ENCODE measurements at regions not wholly inside any gene's neighbourhood (a gene's known extent, or its start where the extent isn't known, plus 50 kb on each side); places are given as distances from the start of the nearest gene placed in this dataset.

DNA sequence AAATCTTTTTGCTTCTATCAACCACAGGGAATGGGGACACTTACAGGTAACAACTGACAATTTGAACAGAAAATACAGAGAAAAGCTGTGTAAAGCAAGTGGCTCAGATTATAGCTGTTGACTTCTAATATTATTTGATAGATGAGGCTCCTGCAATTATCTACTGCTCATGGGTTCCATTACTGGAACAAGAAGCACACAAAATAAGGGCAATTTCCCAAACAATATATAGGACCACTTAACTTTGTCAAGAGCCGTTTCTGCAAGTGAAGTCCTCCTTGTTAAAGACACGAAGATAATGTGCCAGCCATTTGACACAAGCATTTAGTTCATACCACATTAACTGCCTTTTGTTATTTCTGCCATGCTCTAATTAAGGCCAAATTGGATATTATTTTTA, 315.5 kb upstream of the ARID1B start:
- TF ChIP-seq, protein P1, sequence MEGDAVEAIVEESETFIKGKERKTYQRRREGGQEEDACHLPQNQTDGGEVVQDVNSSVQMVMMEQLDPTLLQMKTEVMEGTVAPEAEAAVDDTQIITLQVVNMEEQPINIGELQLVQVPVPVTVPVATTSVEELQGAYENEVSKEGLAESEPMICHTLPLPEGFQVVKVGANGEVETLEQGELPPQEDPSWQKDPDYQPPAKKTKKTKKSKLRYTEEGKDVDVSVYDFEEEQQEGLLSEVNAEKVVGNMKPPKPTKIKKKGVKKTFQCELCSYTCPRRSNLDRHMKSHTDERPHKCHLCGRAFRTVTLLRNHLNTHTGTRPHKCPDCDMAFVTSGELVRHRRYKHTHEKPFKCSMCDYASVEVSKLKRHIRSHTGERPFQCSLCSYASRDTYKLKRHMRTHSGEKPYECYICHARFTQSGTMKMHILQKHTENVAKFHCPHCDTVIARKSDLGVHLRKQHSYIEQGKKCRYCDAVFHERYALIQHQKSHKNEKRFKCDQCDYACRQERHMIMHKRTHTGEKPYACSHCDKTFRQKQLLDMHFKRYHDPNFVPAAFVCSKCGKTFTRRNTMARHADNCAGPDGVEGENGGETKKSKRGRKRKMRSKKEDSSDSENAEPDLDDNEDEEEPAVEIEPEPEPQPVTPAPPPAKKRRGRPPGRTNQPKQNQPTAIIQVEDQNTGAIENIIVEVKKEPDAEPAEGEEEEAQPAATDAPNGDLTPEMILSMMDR (IDR thresholded peaks at IDR 0.05; ENCODE audit: poor library complexity, severe bottlenecking): no peak
- TF ChIP-seq POLR2AphosphoS5 (IDR thresholded peaks at IDR 0.05): peak; percentile 72
- TF ChIP-seq, protein P2, sequence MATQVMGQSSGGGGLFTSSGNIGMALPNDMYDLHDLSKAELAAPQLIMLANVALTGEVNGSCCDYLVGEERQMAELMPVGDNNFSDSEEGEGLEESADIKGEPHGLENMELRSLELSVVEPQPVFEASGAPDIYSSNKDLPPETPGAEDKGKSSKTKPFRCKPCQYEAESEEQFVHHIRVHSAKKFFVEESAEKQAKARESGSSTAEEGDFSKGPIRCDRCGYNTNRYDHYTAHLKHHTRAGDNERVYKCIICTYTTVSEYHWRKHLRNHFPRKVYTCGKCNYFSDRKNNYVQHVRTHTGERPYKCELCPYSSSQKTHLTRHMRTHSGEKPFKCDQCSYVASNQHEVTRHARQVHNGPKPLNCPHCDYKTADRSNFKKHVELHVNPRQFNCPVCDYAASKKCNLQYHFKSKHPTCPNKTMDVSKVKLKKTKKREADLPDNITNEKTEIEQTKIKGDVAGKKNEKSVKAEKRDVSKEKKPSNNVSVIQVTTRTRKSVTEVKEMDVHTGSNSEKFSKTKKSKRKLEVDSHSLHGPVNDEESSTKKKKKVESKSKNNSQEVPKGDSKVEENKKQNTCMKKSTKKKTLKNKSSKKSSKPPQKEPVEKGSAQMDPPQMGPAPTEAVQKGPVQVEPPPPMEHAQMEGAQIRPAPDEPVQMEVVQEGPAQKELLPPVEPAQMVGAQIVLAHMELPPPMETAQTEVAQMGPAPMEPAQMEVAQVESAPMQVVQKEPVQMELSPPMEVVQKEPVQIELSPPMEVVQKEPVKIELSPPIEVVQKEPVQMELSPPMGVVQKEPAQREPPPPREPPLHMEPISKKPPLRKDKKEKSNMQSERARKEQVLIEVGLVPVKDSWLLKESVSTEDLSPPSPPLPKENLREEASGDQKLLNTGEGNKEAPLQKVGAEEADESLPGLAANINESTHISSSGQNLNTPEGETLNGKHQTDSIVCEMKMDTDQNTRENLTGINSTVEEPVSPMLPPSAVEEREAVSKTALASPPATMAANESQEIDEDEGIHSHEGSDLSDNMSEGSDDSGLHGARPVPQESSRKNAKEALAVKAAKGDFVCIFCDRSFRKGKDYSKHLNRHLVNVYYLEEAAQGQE (IDR thresholded peaks at IDR 0.05; ENCODE audit: borderline replicate concordance): no peak
- peak; percentile 51 for TF ChIP-seq EP300 (conservative IDR thresholded peaks at IDR 0.05; ENCODE audit: poor library complexity, severe bottlenecking)
- no peak for TF ChIP-seq EZH2 (IDR thresholded peaks at IDR 0.05; ENCODE audit: borderline replicate concordance, insufficient read depth, low read length, poor library complexity, severe bottlenecking)
- TF ChIP-seq TAF1 (IDR thresholded peaks at IDR 0.05; ENCODE audit: low read depth): no peak
- TF ChIP-seq SMC3 (conservative IDR thresholded peaks at IDR 0.05; ENCODE audit: poor library complexity): no peak
- no peak for TF ChIP-seq MXI1 (conservative IDR thresholded peaks at IDR 0.05; ENCODE audit: poor library complexity, severe bottlenecking)
- TF ChIP-seq RAD21 (conservative IDR thresholded peaks at IDR 0.05): peak; percentile 46

Data from neural cell (in vitro differentiated cells).